ENCODE measurements at regions not wholly inside any gene's neighbourhood (a gene's known extent, or its start where the extent isn't known, plus 50 kb on each side); places are given as distances from the start of the nearest gene placed in this dataset.

DNA sequence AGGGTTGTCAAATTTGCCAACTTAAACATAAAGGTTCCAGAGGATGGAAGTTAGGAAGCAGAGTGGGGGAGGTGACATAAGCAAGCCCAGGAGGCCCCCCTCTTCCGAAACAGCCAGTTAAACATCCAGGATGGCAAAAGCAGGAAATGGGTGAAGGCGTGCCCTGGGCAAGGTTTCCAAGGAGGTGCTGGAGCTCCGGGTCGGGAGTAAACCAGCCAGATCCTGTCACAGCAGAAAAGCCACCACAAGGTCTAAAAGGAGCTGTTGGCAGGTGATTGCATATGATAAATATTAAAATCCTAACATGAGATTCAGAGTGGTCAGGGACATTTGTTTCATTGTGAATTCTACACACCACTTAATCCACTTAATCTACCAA, 572.2 kb upstream of the SALL3 start:
- Histone ChIP-seq H3K27me3 (replicated peaks in 1 of 7) (peaks cover 0 to 4% (median 0%) of the 10 kb centered on the region in 7 donors), H3K4me3 (peak overlapping the region in 1 of 8 donors; percentile 9), H3K27ac (no peak overlapping the region), H3K4me1 (peaks cover 0 to 12% (median 4%) of the 10 kb centered on the region in 6 donors), H3K9me3 (no peaks in the 10 kb centered on the region), H3K36me3 (no peaks in the 10 kb centered on the region)
- intact Hi-C loops (cut with DNase I; ENCODE audit: low total_unique reads): no loop called here
- TF ChIP-seq, protein P1, sequence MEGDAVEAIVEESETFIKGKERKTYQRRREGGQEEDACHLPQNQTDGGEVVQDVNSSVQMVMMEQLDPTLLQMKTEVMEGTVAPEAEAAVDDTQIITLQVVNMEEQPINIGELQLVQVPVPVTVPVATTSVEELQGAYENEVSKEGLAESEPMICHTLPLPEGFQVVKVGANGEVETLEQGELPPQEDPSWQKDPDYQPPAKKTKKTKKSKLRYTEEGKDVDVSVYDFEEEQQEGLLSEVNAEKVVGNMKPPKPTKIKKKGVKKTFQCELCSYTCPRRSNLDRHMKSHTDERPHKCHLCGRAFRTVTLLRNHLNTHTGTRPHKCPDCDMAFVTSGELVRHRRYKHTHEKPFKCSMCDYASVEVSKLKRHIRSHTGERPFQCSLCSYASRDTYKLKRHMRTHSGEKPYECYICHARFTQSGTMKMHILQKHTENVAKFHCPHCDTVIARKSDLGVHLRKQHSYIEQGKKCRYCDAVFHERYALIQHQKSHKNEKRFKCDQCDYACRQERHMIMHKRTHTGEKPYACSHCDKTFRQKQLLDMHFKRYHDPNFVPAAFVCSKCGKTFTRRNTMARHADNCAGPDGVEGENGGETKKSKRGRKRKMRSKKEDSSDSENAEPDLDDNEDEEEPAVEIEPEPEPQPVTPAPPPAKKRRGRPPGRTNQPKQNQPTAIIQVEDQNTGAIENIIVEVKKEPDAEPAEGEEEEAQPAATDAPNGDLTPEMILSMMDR (IDR thresholded peaks at IDR 0.05 in 8 of 11, conservative IDR thresholded peaks at IDR 0.05 in 3 of 11): no peak
- WGBS, 5 donors: 2 to 14% (median 8%) methylated on average over 4 of the region's 4 CpGs
- peak; percentile 65 for DNase-seq

DNA sequence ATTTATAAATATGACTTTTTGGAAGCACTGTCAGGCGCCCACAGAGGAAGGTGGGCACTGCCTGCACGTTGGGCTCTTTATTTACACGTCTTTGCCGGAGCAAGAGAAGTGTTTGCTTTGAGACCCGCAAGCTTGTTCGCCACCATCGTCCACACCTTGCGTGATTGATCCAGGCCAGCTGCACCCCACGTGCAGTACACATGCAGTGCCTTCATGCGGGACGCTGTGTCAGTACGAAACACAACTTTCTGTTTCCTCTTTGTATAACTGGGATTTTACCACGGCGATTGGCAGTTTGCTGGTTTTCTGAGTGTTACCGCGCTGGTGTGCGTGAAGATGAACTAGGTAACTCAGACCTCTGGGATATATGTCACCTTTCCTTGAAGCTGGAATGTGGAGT, 571.0 kb upstream of the SALL3 start:
- H3K9me3 ChIP-seq: no peaks in the 10 kb centered on the region
- no peak overlapping the region for H3K4me3 ChIP-seq
- H3K4me1 ChIP-seq: peaks cover 0 to 12% (median 4%) of the 10 kb centered on the region in 6 donors
- no peak for TF ChIP-seq POLR2A (IDR thresholded peaks at IDR 0.05)
- TF ChIP-seq POLR2AphosphoS5 (IDR thresholded peaks at IDR 0.05): no peak
- TF ChIP-seq, protein P1 (IDR thresholded peaks at IDR 0.05 in 8 of 11, conservative IDR thresholded peaks at IDR 0.05 in 3 of 11): no peak
- H3K36me3 ChIP-seq: no peaks in the 10 kb centered on the region
- intact Hi-C loops (cut with DNase I; ENCODE audit: low total_unique reads): no loop called here
- WGBS, 5 donors: 82 to 86% (median 83%) methylated on average over 17 of the region's 17 CpGs
- peak; percentile 56 for DNase-seq
- no peak overlapping the region for H3K27ac ChIP-seq
- peaks cover 0 to 4% (median 0%) of the 10 kb centered on the region in 7 donors for H3K27me3 ChIP-seq (replicated peaks in 1 of 7)

DNA sequence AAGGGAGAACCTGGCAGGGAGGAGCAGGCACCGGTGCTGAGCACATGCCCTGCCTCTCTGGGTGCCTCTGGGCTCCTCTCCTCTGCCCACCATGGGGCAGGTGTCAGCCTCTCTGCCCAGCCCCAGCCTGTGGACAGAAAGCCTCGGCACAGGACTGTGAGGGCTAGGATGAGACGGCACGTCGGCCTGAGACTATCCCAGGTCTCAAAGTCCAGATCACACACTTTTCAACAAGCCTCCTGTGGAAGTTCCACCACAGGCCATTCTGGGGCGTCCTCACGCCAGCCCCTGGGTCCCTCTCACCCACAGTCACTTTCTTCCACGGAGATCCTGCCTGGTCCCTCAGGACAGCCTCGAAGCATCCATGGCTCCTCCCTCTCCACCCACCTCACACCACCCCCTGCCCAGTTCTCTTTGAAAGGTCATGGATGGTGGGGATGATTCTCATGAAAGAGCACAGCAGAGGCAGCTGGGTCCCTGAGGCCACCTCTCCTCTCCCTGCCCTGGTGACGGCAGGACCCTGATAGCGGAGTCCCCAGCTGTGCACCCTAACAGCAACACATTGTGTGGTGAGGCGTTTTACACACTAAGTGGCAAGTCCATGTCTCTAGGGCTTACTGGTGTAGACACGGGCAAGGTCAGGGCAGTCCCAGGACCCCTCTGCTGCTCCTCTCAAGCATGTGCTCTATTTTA, 569.4 kb upstream of the SALL3 start:
- no peak for TF ChIP-seq POLR2AphosphoS5 (IDR thresholded peaks at IDR 0.05)
- TF ChIP-seq, protein P1 (IDR thresholded peaks at IDR 0.05 in 8 of 11, conservative IDR thresholded peaks at IDR 0.05 in 3 of 11): no peak
- TF ChIP-seq POLR2A (IDR thresholded peaks at IDR 0.05): no peak
- 86 to 91% (median 91%) methylated on average over 6 to 13 of the region's 13 CpGs for WGBS, 5 donors
- intact Hi-C loops (cut with DNase I; ENCODE audit: low total_unique reads): no loop called here

DNA sequence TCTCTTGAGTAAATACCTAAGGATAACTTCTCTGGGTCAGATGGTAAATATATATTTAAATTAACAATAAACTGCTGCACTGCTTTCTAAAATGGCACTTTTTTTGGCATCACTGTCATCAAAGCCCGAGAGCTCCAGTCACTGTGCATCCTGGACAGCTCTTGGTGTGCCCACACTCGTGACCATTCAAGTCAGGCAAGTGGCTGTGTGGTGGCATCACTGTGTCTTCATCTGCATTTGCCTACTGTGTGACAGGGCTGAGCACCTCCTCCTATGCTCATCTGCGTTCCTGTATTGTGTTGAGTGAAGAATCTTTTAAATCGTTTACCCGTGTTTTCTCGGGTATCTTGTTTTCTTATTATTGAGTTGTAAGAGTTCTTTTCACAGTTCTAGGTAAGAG, 568.1 kb upstream of the SALL3 start:
- no peak for TF ChIP-seq POLR2A (IDR thresholded peaks at IDR 0.05)
- TF ChIP-seq, protein P1 (IDR thresholded peaks at IDR 0.05 in 8 of 11, conservative IDR thresholded peaks at IDR 0.05 in 3 of 11): no peak
- no peak for TF ChIP-seq POLR2AphosphoS5 (IDR thresholded peaks at IDR 0.05)
- H3K4me3 ChIP-seq: no peak overlapping the region
- no peak overlapping the region for H3K27ac ChIP-seq
- H3K27me3 ChIP-seq (replicated peaks in 1 of 7): peaks cover 0 to 4% (median 0%) of the 10 kb centered on the region in 7 donors
- no peaks in the 10 kb centered on the region for H3K9me3 ChIP-seq
- intact Hi-C loops (cut with DNase I; ENCODE audit: low total_unique reads): no loop called here
- no peak for DNase-seq
- no peaks in the 10 kb centered on the region for H3K36me3 ChIP-seq
- H3K4me1 ChIP-seq: peaks cover 0 to 12% (median 4%) of the 10 kb centered on the region in 6 donors
- WGBS, 5 donors: 85 to 94% (median 89%) methylated on average over 6 of the region's 6 CpGs

More for the DNA sequence above, 569.4 kb upstream of the SALL3 start:
- H3K27me3 ChIP-seq (replicated peaks in 1 of 7): peaks cover 0 to 4% (median 0%) of the 10 kb centered on the region in 7 donors
- H3K4me3 ChIP-seq: no peak overlapping the region
- peak; percentile 58 for DNase-seq
- H3K27ac ChIP-seq: no peak overlapping the region
- H3K9me3 ChIP-seq: no peaks in the 10 kb centered on the region
- H3K4me1 ChIP-seq: peaks cover 0 to 12% (median 4%) of the 10 kb centered on the region in 6 donors
- H3K36me3 ChIP-seq: no peaks in the 10 kb centered on the region

Measured in spleen (tissue), 11 donors.